ENCODE measurements at regions not wholly inside any gene's neighbourhood (a gene's known extent, or its start where the extent isn't known, plus 50 kb on each side); places are given as distances from the start of the nearest gene placed in this dataset.

DNA sequence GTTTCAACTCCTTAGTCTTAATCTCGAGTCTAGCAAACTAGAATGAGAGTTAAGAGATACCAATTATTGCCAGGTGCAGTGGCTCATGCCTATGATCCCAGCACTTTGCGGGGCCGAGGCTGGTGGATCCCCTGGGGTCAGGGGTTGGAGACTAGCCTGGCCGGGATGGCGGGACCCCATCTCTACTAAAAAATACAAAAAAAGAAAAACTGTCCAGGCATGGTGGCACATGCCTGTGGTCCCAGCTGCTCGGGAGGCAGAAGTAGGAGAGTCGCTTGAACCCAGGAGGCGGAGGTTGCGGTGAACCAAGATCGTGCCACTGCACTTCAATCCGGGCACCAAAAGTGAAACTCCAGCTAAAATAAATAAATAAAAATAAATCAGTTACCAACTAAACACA, 1119.5 kb upstream of the ATXN8OS start:
- ChIA-PET POLR2A (no interaction called here), CTCF (no interaction called here)
- TF ChIP-seq, protein P1, sequence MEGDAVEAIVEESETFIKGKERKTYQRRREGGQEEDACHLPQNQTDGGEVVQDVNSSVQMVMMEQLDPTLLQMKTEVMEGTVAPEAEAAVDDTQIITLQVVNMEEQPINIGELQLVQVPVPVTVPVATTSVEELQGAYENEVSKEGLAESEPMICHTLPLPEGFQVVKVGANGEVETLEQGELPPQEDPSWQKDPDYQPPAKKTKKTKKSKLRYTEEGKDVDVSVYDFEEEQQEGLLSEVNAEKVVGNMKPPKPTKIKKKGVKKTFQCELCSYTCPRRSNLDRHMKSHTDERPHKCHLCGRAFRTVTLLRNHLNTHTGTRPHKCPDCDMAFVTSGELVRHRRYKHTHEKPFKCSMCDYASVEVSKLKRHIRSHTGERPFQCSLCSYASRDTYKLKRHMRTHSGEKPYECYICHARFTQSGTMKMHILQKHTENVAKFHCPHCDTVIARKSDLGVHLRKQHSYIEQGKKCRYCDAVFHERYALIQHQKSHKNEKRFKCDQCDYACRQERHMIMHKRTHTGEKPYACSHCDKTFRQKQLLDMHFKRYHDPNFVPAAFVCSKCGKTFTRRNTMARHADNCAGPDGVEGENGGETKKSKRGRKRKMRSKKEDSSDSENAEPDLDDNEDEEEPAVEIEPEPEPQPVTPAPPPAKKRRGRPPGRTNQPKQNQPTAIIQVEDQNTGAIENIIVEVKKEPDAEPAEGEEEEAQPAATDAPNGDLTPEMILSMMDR (IDR thresholded peaks at IDR 0.05; ENCODE audit: control extremely low read depth, extremely low read depth, low read depth, missing control alignments) = no peak
- no peak for DNase-seq (ENCODE audit: extremely low spot score)

DNA sequence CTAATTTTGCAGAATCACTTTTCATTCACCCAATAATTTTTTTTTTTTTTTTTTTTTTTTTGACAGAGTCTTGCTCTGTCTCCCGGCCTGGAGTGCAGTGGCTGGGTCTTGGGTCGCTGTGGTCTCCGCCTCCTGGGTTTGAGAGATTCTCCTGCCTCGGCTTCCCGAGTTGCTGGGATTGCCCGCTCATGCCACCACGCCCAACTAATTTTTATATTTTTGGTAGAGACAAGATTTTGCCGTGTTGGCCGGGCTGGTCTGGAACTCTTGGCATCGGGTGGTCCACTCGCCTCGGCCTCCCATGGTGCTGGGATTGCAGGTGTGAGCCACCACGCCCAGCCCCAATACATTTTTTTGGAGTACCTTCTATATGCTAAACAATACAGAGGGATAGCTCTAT, 1120.0 kb upstream of the ATXN8OS start:
- CTCF ChIA-PET = no interaction called here
- POLR2A ChIA-PET = no interaction called here
- no peak for DNase-seq (ENCODE audit: extremely low spot score)
- TF ChIP-seq, protein P1 (IDR thresholded peaks at IDR 0.05; ENCODE audit: control extremely low read depth, extremely low read depth, low read depth, missing control alignments) = no peak

DNA sequence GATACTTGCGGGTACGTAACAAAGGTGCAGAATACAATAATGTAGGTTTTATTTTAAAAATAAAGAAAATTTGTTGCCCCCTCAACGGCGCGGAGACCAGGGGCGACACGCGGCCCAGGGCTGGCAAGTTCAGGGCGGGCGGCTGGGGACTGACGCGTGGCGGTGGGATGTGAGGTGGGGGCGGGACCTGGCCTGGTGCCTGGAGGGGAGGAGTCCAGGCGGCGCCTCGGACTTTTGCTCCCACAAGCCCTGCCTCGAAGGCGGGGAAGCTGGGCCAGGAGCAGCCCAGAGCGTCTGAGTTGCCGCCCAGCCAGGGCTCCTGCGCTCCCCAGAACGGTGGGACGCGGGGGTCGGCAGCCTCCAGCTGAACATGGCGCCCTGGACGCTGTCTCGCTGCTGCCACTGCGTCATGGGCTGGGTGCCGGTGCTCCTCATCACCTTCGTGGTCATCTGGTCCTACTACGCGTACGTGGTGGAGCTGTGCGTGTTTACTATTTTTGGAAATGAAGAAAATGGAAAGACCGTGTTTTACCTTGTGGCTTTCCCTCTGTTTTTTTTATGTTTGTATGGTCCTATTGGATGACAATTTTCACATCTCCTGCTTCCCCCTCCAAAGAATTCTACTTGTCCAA, 1122.8 kb upstream of the ATXN8OS start:
- POLR2A ChIA-PET = no interaction called here
- no peak for DNase-seq (ENCODE audit: extremely low spot score)
- TF ChIP-seq, protein P1 (IDR thresholded peaks at IDR 0.05; ENCODE audit: control extremely low read depth, extremely low read depth, low read depth, missing control alignments) = no peak
- CTCF ChIA-PET = no interaction called here

DNA sequence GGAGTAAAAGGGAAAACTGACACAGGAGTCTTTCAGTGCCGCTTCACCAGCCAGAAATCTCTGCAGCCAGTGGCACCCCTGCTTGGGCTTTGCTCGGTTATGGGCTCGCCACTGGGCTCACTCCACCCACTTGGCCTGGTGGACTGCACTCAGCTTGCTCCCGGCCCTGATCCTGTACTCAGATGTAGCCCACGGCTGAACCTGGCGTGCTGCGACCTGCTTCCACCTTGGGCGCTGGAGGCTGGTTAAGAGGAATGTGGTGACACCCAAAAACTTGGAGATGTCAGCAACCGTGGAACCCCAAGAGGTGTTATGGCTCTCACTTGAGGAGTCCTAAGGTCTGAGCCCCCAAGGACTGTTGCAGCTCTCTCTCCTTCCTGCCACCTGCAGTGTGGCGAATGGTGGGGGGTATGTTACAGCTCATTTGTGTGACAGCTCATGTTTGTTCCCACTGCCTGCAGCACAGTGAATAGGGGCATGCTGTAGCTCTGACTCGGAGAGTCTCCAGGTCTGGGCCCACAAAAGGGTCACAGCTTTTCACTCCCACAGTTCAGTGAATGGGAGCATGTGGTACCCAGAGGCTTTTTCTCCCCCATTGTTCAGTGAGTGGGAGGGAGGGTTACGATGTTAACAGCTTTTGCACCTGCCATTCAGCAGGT, 1124.5 kb upstream of the ATXN8OS start:
- DNase-seq (ENCODE audit: extremely low spot score) = no peak
- POLR2A ChIA-PET = no interaction called here
- TF ChIP-seq, protein P1 (IDR thresholded peaks at IDR 0.05; ENCODE audit: control extremely low read depth, extremely low read depth, low read depth, missing control alignments) = no peak
- CTCF ChIA-PET = interaction anchor here (1.6 kb wide), 1 partner anchor 9 kb away, joined by 3 read pairs; no protein-coding TSS in a partner anchor

DNA sequence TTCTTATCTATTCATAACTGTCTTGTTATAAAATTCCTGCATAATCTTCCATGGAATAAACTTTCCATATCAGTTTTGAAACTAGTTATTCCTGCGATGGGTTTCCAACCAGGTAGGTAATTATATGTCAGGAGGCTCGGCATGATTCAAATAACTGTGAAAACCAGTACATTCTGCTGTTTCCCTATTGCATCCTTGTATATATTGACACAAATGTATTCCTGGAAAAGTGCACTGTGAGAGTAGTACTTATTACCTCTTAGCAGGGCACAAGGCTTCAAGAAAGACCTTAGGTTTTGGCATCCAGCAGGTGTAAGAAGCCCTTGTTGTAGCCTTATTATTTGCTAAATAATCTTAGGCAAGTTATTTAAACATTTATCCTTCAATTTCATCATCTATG, 1131.3 kb upstream of the ATXN8OS start:
- ChIA-PET POLR2A (no interaction called here), CTCF (no interaction called here)
- DNase-seq (ENCODE audit: extremely low spot score) = no peak
- TF ChIP-seq, protein P1 (IDR thresholded peaks at IDR 0.05; ENCODE audit: control extremely low read depth, extremely low read depth, low read depth, missing control alignments) = no peak

DNA sequence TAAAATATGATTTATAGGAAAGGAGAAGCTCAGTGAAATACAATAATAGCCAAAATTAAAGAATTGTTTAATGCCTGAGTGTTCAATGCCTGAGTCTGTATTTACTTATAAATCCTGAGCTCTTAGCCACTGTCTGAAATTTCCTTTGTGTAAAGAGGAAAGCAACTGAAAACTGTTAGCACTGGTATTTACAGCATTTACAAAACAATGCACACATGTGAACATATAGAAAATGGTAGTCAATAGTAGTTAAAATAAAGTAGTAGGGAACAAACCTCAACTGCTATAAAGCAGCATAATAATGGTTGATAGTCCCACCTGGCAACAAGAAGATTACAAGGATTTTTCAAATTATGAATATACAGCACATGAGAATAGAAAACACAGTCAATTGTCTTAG, 1137.1 kb upstream of the ATXN8OS start:
- TF ChIP-seq, protein P1 (IDR thresholded peaks at IDR 0.05; ENCODE audit: control extremely low read depth, extremely low read depth, low read depth, missing control alignments) = no peak
- DNase-seq (ENCODE audit: extremely low spot score) = no peak
- ChIA-PET POLR2A (no interaction called here), CTCF (interaction anchor here (1.1 kb wide), 1 partner anchor 9 kb away, joined by 3 read pairs; no protein-coding TSS in a partner anchor)

Measured in GM10248 (cell line).